ENCODE measurements at regions not wholly inside any gene's neighbourhood (a gene's known extent, or its start where the extent isn't known, plus 50 kb on each side); places are given as distances from the start of the nearest gene placed in this dataset.

DNA sequence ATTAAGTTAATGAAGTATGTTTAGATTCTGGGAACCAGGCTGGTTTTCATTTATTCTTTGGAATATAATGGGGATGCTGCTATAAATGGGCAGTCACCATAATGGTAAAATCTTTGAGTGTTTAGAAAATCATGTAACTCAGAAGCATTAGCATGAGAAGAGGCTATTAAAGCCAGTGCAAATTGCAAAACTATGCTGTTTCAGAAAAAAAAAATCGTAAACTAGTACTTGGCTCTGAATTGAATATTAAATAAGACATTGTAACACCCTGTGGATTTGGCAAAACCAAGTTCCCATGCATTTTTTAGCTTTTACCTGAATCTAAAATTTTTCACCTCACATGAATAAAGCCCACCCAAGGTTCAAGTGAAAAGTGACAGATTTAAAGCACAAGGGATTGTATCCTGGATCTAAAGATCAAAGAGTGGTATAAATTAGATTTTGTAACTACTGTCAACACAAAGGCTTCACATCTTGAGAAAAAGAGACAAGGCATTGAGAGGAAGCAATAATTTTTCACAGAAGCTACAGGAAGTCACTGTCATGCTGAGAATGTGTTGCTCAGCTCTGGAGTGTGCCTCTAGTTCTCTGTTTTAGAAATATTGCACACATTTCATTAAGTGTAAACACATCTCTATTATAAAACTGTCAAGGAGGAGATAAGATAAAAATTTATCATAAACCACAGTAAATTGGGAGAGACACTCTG, 142.2 kb downstream of the ABCA8 start:
- no peaks in the 10 kb centered on the region for H3K4me1 ChIP-seq
- no peaks in the 10 kb centered on the region for H3K36me3 ChIP-seq
- no peaks in the 10 kb centered on the region for H3K27me3 ChIP-seq
- H3K27ac ChIP-seq: no peak overlapping the region
- intact Hi-C loops (cut with DNase I): no loop called here
- H3K9me3 ChIP-seq: no peaks in the 10 kb centered on the region
- TF ChIP-seq, protein P1, sequence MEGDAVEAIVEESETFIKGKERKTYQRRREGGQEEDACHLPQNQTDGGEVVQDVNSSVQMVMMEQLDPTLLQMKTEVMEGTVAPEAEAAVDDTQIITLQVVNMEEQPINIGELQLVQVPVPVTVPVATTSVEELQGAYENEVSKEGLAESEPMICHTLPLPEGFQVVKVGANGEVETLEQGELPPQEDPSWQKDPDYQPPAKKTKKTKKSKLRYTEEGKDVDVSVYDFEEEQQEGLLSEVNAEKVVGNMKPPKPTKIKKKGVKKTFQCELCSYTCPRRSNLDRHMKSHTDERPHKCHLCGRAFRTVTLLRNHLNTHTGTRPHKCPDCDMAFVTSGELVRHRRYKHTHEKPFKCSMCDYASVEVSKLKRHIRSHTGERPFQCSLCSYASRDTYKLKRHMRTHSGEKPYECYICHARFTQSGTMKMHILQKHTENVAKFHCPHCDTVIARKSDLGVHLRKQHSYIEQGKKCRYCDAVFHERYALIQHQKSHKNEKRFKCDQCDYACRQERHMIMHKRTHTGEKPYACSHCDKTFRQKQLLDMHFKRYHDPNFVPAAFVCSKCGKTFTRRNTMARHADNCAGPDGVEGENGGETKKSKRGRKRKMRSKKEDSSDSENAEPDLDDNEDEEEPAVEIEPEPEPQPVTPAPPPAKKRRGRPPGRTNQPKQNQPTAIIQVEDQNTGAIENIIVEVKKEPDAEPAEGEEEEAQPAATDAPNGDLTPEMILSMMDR (IDR thresholded peaks at IDR 0.05): no peak
- TF ChIP-seq POLR2A (IDR thresholded peaks at IDR 0.05) (no peak), POLR2AphosphoS5 (IDR thresholded peaks at IDR 0.05; ENCODE audit: insufficient read depth in 1 of 2, low read depth in 1 of 2) (no peak)
- no peak for DNase-seq (ENCODE audit: extremely low spot score in 2 of 2)
- H3K4me3 ChIP-seq: no peak overlapping the region

DNA sequence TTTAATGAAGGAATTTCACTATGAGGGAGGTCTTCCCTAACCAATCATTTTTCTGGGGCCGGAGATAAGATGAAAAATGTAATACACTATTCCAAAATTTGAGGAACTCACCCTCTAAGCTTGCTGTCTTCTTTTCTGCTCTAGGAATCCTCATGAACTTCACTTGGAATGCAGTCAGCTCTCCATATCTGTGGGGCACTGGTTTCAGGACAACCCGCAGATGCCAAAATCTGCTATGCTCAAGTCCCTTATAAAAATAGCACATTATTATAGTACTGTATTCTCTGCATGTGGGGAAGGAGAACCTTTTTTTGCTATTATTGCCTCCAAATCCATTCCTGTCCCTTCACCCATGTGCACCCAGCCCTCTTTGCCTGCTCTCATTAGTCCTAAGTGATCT, 146.0 kb downstream of the ABCA8 start:
- no peaks in the 10 kb centered on the region for H3K36me3 ChIP-seq
- TF ChIP-seq POLR2A (IDR thresholded peaks at IDR 0.05) (no peak), POLR2AphosphoS5 (IDR thresholded peaks at IDR 0.05; ENCODE audit: insufficient read depth in 1 of 2, low read depth in 1 of 2) (no peak)
- TF ChIP-seq, protein P1 (IDR thresholded peaks at IDR 0.05): no peak
- H3K4me1 ChIP-seq: no peaks in the 10 kb centered on the region
- intact Hi-C loops (cut with DNase I): no loop called here
- no peaks in the 10 kb centered on the region for H3K27me3 ChIP-seq
- H3K27ac ChIP-seq: peak overlapping the region; percentile 49
- DNase-seq (ENCODE audit: extremely low spot score in 2 of 2): no peak
- H3K4me3 ChIP-seq: no peak overlapping the region
- no peaks in the 10 kb centered on the region for H3K9me3 ChIP-seq

DNA sequence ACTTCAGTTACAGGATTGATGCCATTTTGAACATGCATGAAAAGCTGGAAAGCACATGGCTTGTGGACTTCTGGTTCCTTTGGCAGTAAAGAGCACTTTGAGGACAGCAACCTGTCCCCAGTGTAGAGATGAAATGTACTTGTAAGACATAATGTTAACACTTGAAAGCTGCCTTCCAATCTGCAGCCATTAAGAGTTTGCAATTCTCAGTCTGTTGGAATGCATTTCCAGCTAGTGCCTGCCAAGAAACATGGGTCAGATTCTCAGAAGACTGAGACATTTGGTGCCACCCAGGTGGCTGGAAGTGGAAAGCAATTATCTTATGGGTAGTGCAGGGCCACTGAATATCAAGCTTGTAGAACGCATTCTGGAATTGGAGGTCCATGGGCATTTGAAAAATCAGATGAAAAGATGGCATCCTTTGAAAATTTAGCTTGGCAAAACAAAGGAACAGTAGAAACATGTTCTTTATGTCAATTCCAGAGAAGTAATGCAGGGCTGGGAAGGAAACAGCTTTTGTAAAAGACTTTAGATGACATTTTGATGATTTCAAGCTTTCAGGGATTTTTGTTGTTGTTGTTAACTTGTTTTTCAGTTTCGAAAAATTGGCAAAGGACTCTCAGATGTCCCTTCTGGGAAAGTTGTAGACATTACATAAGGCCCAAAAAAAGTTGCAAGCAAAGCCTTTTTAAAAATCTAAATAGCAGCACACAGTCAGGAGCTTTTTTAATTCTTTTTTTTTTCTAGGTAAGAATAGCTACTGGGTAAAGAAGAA, 147.0 kb downstream of the ABCA8 start:
- Histone ChIP-seq H3K36me3 (no peaks in the 10 kb centered on the region), H3K4me3 (no peak overlapping the region), H3K4me1 (no peaks in the 10 kb centered on the region), H3K9me3 (no peaks in the 10 kb centered on the region), H3K27ac (peak overlapping the region; percentile 25), H3K27me3 (no peaks in the 10 kb centered on the region)
- intact Hi-C loops (cut with DNase I): no loop called here
- DNase-seq (ENCODE audit: extremely low spot score in 2 of 2): no peak
- TF ChIP-seq POLR2AphosphoS5 (IDR thresholded peaks at IDR 0.05; ENCODE audit: insufficient read depth in 1 of 2, low read depth in 1 of 2) (no peak), POLR2A (IDR thresholded peaks at IDR 0.05) (no peak)
- TF ChIP-seq, protein P1 (IDR thresholded peaks at IDR 0.05): no peak

DNA sequence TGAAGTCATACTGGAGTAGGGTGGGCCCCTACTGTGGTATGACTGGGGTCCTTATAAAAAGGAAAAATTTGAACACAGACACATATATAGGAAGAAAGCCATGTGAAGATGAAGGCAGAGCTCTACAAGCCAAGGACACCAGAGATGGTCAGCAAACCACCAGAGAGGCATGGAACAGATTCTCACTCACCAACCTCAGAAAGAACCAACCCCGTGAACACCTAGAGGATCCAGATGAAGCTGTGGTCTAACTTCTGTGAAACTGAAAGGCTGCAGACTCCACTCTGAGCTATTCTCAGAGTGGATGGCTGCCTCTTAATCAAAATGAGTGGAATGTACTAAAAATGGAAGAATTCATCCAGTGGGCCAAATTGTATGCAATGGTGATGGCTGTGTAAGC, 149.6 kb downstream of the ABCA8 start:
- H3K27ac ChIP-seq: no peak overlapping the region
- H3K36me3 ChIP-seq: no peaks in the 10 kb centered on the region
- H3K27me3 ChIP-seq: no peaks in the 10 kb centered on the region
- no peak overlapping the region for H3K4me3 ChIP-seq
- H3K4me1 ChIP-seq: no peaks in the 10 kb centered on the region
- no peak for DNase-seq (ENCODE audit: extremely low spot score in 2 of 2)
- no peaks in the 10 kb centered on the region for H3K9me3 ChIP-seq
- intact Hi-C loops (cut with DNase I): no loop called here
- TF ChIP-seq, protein P1 (IDR thresholded peaks at IDR 0.05): no peak
- no peak for TF ChIP-seq POLR2AphosphoS5 (IDR thresholded peaks at IDR 0.05; ENCODE audit: insufficient read depth in 1 of 2, low read depth in 1 of 2)
- TF ChIP-seq POLR2A (IDR thresholded peaks at IDR 0.05): no peak

All from vagina (tissue), 2 donors.